Endothelial cell of umbilical vein (primary cell): ENCODE measurements at regions not wholly inside any gene's neighbourhood (a gene's known extent, or its start where the extent isn't known, plus 50 kb on each side); places are given as distances from the start of the nearest gene placed in this dataset.

Experiments
- BruUV-seq: library from RNA; stranded (reverse); fragments of 400-500 nt; replicated peaks from 2 replicates; lab custom pipeline; 2021; lab: Mats Ljungman, UMichigan
- CTCF ChIA-PET: fragments of 300-600, 350-600 bp; sonication (Branson Sonifier 250); formaldehyde crosslinking; loops from one replicate; lab custom pipeline; 2021; ENCODE audit warnings: antibody characterized with exemption, inconsistent platforms; lab: Charles Lee
- POLR2A ChIA-PET: fragments of 300-600, 350-600 bp; sonication (Branson Sonifier 250); formaldehyde crosslinking; loops from one replicate; lab custom pipeline; 2021; ENCODE audit warnings: antibody characterized with exemption, inconsistent platforms; lab: Charles Lee
- DNase-seq: peaks from one replicate; pipeline ENCODE4 v3.0.0-alpha.2; 2011; ENCODE audit warnings: low read depth, low spot score
- FAIRE-seq: peaks from 2 replicates; lab custom pipeline; 2011; peaks lifted over from hg19 to GRCh38; lab: Jason Lieb, UNC
- H2AFZ ChIP-seq: 2 replicates; pipeline ENCODE4 v1.6.0; 2012; ENCODE audit warnings: low read depth, low read length, control low read depth, inconsistent platforms
- H3K27ac ChIP-seq: 2 replicates; pipeline ENCODE4 v1.5.1; 2011; ENCODE audit warnings: low read depth, mild to moderate bottlenecking, control low read depth, low read length, moderate library complexity; ENCODE audit not compliant: insufficient read depth
- H3K27me3 ChIP-seq, 2 experiments: 2 replicates each; pipeline versions ENCODE4 v1.6.0 to v1.6.1; 2011; ENCODE audit warnings: low read length in 2 of 2, mixed read lengths in 1 of 2; ENCODE audit not compliant: control insufficient read depth in 2 of 2, insufficient read depth in 2 of 2
- H3K36me3 ChIP-seq, 2 experiments: 2 replicates in 1 of 2; 3 replicates in 1 of 2; pipeline ENCODE4 v1.5.1; 2011; ENCODE audit warnings: low read length in 2 of 2, mild to moderate bottlenecking in 1 of 2, moderate library complexity in 1 of 2; ENCODE audit not compliant: control insufficient read depth in 2 of 2, insufficient read depth in 2 of 2; ENCODE audit errors: extremely low read depth in 1 of 2
- H3K4me1 ChIP-seq: 3 replicates; pipeline ENCODE4 v1.5.1; 2011; ENCODE audit warnings: mild to moderate bottlenecking, low read length; ENCODE audit not compliant: control insufficient read depth, insufficient read depth; ENCODE audit errors: extremely low read depth
- H3K4me2 ChIP-seq: 2 replicates; pipeline ENCODE4 v1.6.1; 2011; ENCODE audit warnings: low read length, control low read depth, mixed read lengths; ENCODE audit not compliant: insufficient read depth
- H3K4me3 ChIP-seq, 3 experiments: fragments of 200-600 bp in 1 of 3; sonication (generic), shearing (Covaris generic) in 1 of 3; replicated peaks in 1 of 3; 2 replicates each; pipeline ENCODE4 v1.5.1; 2011 to 2016; ENCODE audit warnings: control low read depth in 3 of 3, low read length in 3 of 3, mild to moderate bottlenecking in 2 of 3, inconsistent platforms in 1 of 3, low read depth in 1 of 3, moderate library complexity in 1 of 3; ENCODE audit not compliant: insufficient read depth in 1 of 3
- H3K79me2 ChIP-seq: 2 replicates; pipeline ENCODE4 v1.6.0; 2012; ENCODE audit warnings: low read length, inconsistent platforms; ENCODE audit not compliant: control insufficient read depth, insufficient read depth
- H3K9ac ChIP-seq: replicated peaks from 2 replicates; pipeline ENCODE3; 2011; ENCODE audit warnings: low read length, control low read depth; ENCODE audit not compliant: insufficient read depth; ENCODE audit errors: extremely low read depth
- H3K9me1 ChIP-seq: replicated peaks from 3 replicates; pipeline ENCODE4 v1.6.0; 2011; ENCODE audit warnings: mild to moderate bottlenecking, low read length; ENCODE audit not compliant: control insufficient read depth, insufficient read depth; ENCODE audit errors: extremely low read depth
- H3K9me3 ChIP-seq: replicated peaks from 2 replicates; pipeline ENCODE4 v1.5.1; 2012; ENCODE audit warnings: low read length, inconsistent platforms; ENCODE audit not compliant: control insufficient read depth, insufficient read depth
- H4K20me1 ChIP-seq: replicated peaks from 2 replicates; pipeline ENCODE3; 2011; ENCODE audit warnings: mild to moderate bottlenecking, low read length; ENCODE audit not compliant: control insufficient read depth, insufficient read depth; ENCODE audit errors: extremely low read depth
- CTCF ChIP-seq, 2 donors: IDR thresholded peaks; 1 replicate in 1 of 2; 2 replicates in 1 of 2; pipeline ENCODE4 v1.5.1; 2011; ENCODE audit warnings: low read length in 2 of 2, mild to moderate bottlenecking in 2 of 2, moderate library complexity in 2 of 2, control low read depth in 1 of 2, inconsistent platforms in 1 of 2, low read depth in 1 of 2; ENCODE audit not compliant: insufficient read depth in 1 of 2; ENCODE audit errors: extremely low read depth in 1 of 2
- EZH2 ChIP-seq: IDR thresholded peaks from 2 replicates; pipeline ENCODE4 v1.6.1; 2012; ENCODE audit warnings: borderline replicate concordance, low read depth, mild to moderate bottlenecking, moderate library complexity, low read length, inconsistent platforms; ENCODE audit not compliant: severe bottlenecking
- FOS ChIP-seq: IDR thresholded peaks from 2 replicates; pipeline ENCODE4 v1.6.1; 2011; ENCODE audit warnings: mild to moderate bottlenecking, low read length, moderate library complexity, borderline replicate concordance; ENCODE audit not compliant: insufficient read depth
- GATA2 ChIP-seq: IDR thresholded peaks from 2 replicates; pipeline ENCODE4 v1.7.0; 2011; ENCODE audit warnings: low read depth, mild to moderate bottlenecking, moderate library complexity, mixed read lengths, low read length; ENCODE audit not compliant: insufficient read length, insufficient read depth
- MAX ChIP-seq: IDR thresholded peaks from 2 replicates; pipeline ENCODE4 v1.6.1; 2011; ENCODE audit not compliant: insufficient read depth, insufficient read length
- MYC ChIP-seq: IDR thresholded peaks from one replicate; pipeline ENCODE4 v1.6.1; 2011; ENCODE audit warnings: mild to moderate bottlenecking, low read depth, low read length
- POLR2A ChIP-seq: IDR thresholded peaks from 2 replicates; pipeline ENCODE4 v1.6.1; 2012; ENCODE audit warnings: low read depth, mild to moderate bottlenecking, control low read depth, low read length
- POLR2AphosphoS5 ChIP-seq: IDR thresholded peaks from 2 replicates; pipeline ENCODE4 v1.6.1; 2012; ENCODE audit warnings: low read depth, mild to moderate bottlenecking, control low read depth, low read length, moderate library complexity; ENCODE audit not compliant: insufficient read depth
- dilution Hi-C: fragments of 300-500 bp; cut with MboI; formaldehyde crosslinking; loops from one replicate; pipeline ENCODE4 v1.15.0; 2019; ENCODE audit warnings: low sequenced_read_pairs; ENCODE audit not compliant: extremely low pct_ligation_motif_present
- intact Hi-C: fragments of 100-400 bp; cut with micrococcal nuclease; formaldehyde crosslinking; loops from one replicate; pipeline ENCODE4 v1.10.0; 2022

- Histone ChIP-seq H3K27me3 (no peaks in the 10 kb centered on the region), H3K79me2 (no peaks in the 10 kb centered on the region), H3K27ac (no peak overlapping the region), H3K4me2 (no peak overlapping the region), H4K20me1 (no peaks in the 10 kb centered on the region), H3K4me1 (no peaks in the 10 kb centered on the region), H2AFZ (no peak overlapping the region), H3K9me1 (no peaks in the 10 kb centered on the region), H3K4me3 (no peak overlapping the region), H3K9ac (no peak overlapping the region), H3K9me3 (no peaks in the 10 kb centered on the region), H3K36me3 (no peaks in the 10 kb centered on the region)
- dilution Hi-C loops, result no loop called here
- TF ChIP-seq MAX, result no peak
- no peak for TF ChIP-seq CTCF (IDR thresholded peaks at IDR 0.05; ENCODE audit: extremely low read depth in 1 of 2, insufficient read depth in 1 of 2, low read depth in 1 of 2, low read length in 2 of 2)
- TF ChIP-seq MYC, result no peak
- TF ChIP-seq POLR2AphosphoS5, result no peak
- no peak for TF ChIP-seq EZH2
- TF ChIP-seq POLR2A, result no peak
- no peak for TF ChIP-seq GATA2
- TF ChIP-seq FOS, result no peak
- ChIA-PET POLR2A (no interaction called here), CTCF (interaction anchor here (0.9 to 1.7 kb wide), 3 partner anchors 10 to 15 kb away, joined by 4 read pairs; no protein-coding TSS in a partner anchor)
- FAIRE-seq (no peak), DNase-seq (no peak)
- intact Hi-C loops, result no loop called here
- BruUV-seq, result no TSS peak
These were observed 209.5 kb downstream of the UBE2E3 start for GRCh38 chr2:181189951-181190350.
